ENCODE measurements at regions not wholly inside any gene's neighbourhood (a gene's known extent, or its start where the extent isn't known, plus 50 kb on each side); places are given as distances from the start of the nearest gene placed in this dataset.
"Not testable (repeated sequence)": the region's sequence is repeated elsewhere in the genome, so short reads cannot be mapped to it uniquely, and the experiment has no call there.

- no peak for DNase-seq
Measured at GRCh38 chr2:60230596-60230995, 322.9 kb downstream of the BCL11A start.

GRCh38 chr2:60230037-60230436, 323.4 kb downstream of the BCL11A start:
- no peak for DNase-seq

GRCh38 chr2:60226943-60227342, 326.5 kb downstream of the BCL11A start:
- DNase-seq, result no peak

GRCh38 chr2:60226191-60226590, 327.3 kb downstream of the BCL11A start:
- DNase-seq, result no peak

DNA sequence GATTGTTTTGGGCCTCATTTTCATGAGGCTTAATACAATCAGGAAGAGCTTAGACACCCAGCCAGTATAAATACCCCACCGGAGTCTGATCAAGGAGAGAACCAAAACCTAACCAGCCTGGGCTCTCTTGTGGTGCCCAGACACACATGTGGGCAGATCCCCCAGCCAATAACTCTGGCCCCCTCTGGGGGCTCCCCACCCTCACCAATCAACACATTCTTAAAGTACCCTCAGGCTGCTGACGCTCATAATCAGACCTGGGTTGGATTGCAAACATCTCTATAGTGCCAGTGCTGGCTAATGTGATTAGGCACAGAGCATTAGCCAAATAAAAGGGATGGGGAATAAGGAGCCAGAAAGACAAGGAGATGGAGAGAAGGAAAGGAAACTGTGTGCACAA, 329.6 kb downstream of the BCL11A start:
- no peak for DNase-seq

DNA sequence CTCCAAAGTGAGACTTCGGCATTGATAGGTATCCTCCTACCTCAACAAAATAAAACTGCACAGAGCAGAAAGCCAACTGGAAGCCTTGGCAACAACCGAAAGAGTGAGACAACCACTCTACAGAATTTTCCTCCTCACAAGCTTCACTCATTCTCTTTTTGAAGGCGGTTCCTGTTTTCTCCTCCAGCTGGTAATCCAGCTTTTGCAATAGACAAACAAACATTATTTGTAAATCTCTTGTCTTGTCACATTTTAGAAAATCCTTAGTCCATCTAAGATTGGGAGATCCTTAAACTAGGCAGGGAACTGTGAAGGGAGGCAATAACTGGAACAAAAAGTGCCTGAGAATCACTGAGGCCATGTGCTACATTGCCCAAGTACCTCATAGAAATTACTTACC, 332.4 kb downstream of the BCL11A start:
- DNase-seq, result no peak

- DNase-seq, result no peak
Measured at GRCh38 chr2:60219536-60219935, 333.9 kb downstream of the BCL11A start.

GRCh38 chr2:60216452-60216995, 336.9 kb downstream of the BCL11A start:
- DNase-seq, result no peak

DNA sequence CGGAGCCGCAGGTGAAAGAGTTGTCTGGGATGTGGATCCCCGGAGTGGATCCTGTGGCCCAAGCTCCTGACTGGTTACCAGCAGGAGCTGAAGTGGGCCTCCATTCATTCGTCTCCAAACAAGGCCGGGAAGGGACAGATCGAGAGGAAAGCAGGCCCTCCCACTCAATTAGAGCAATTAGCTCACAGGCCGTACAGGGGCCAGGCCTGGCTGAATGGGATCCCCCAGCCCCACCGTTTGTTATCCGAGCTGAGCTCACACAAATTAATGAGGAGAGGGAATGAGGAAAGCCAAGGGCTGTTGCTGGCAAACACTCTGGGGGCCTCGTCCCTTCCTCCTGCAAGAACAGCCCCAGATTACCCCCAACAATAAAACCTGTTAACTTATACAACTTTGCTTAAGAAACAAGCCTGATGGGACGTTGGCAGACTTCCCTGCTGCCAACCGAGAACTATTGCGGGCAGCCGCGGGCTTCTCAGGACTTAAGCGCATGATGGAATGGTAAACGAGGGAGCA, 338.0 kb downstream of the BCL11A start:
- DNase-seq, result no peak

DNA sequence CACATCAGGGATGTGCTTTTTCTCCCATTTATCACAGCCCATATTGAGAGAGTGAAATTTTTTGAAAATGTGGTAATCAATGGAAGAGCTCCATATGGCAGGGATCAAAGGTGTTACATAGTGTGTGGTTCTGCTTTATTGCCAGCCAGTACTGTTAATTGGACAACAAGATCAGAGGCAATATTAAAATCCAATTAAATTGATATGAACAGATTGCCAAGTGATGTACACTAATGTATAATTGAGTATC, 338.9 kb downstream of the BCL11A start:
- no peak for DNase-seq

- no peak for DNase-seq
Measured at GRCh38 chr2:60213865-60214625, 339.4 kb downstream of the BCL11A start.

GRCh38 chr2:60212181-60212945, 341.1 kb downstream of the BCL11A start:
- DNase-seq, result no peak

DNA sequence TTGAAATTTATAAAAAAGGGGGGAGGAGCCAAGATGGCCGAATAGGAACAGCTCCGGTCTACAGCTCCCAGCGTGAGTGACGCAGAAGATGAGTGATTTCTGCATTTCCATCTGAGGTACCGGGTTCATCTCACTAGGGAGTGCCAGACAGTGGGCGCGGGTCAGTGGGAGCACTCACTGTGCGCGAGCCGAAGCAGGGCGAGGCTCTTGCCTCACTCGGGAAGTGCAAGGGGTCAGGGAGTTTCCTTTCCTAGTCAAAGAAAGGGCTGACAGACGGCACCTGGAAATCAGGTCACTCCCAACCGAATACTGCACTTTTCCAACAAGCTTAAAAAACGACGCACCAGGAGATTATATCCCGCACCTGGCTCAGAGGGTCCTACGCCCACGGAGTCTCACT, 364.4 kb downstream of the BCL11A start:
- not testable (repeated sequence) for DNase-seq

- no peak for DNase-seq
Measured at GRCh38 chr2:60175290-60175689, 378.2 kb downstream of the BCL11A start.

DNA sequence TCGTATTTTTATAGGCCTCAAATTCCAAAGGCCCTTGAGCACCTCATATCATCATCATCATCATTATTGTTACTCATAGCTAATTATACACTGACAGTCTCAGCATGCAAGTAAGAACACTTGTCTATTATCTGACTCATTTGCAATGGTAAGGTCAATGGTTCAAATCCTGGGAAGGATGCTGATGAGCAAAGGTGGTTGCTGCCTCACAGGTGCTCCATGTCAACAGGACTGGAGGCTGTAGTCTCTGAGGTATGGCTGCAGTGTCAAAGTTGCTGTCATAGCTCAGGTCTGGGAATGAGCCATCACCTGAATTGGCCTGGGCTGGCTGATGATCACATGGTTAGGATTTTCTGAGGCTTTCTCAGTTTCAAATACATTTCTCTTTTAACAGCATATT, 379.3 kb downstream of the BCL11A start:
- no peak for DNase-seq

DNA sequence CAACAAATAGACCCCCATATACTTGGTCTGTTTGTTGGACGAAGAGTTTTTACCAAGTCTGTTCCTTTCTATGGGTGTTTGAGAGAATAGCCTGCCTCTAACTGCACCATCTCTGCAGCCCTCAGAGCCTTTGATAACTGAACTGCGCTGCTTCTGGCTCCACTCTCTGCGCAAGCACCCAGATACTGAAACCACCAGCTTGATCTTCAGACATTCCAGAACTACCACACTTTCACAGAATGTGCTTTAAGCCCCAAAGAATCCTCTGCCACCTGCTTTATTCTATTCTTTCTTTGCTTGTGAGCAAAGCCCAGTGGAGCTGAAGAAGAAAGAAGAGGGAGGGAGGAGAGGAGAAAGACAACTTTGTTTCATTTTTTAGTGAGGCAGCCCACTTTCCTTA, 380.7 kb downstream of the BCL11A start:
- no peak for DNase-seq

DNA sequence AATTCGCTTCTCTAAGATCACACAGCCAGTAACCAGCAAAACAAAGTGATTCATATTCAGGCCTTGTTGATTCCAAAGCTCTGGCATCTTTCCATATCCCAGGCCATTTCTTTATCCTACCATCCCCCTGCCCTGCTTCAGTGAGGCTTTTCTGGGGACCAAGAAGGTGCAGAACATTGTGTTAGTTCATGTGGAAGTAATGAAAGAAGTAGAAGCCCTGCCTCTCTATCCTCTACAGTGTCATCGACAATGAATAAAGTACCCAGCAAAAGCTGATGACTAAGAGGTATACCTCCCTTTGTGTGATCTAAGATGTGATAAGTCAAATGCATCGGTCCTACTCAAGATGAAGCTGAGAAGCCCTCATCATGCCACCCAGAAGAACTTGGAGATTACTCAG, 383.2 kb downstream of the BCL11A start:
- DNase-seq, result no peak

GRCh38 chr2:60168247-60168646, 385.2 kb downstream of the BCL11A start:
- DNase-seq, result no peak

DNA sequence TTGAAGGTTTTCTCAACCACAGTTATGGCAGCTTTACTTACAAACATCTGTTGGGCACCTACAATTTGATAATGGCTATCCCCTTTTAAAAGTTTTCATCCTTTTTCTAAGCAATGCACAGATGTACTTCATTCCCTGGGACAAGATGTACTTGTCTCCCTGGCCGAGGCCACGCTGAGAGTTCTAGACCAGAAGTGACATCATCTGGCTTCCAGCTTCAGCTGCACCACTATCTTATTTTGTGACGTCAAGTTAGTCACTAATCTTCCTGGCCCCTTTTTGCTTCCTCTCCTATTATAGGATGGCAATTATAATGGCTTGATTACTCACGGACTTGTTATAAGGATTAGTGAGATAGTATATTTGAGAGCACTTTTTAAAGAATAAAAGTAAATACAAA, 386.4 kb downstream of the BCL11A start:
- no peak for DNase-seq

GRCh38 chr2:60163691-60164090, 389.8 kb downstream of the BCL11A start:
- DNase-seq, result no peak

GRCh38 chr2:60159519-60159918, 393.9 kb downstream of the BCL11A start:
- DNase-seq, result no peak

DNA sequence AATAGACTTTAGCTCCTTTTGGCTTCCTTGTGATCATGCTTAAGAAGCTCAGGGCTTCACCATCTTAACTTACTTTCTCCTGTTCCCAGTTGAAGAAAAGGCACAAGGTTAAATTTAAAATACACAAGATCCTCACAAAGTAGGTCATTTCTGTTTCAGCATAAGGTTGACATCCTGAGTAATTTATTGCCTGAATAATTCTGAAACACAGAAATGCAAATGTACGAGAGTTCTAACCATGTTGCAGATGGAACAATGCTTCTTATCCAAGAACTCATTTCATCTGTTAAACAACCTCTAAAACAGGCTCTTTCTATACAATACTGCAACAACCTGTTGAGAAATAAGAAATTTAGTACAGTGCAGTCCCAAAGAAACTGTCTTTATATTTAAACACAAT, 395.2 kb downstream of the BCL11A start:
- no peak for DNase-seq

- no peak for DNase-seq
Measured at GRCh38 chr2:60157283-60157682, 396.2 kb downstream of the BCL11A start.

GRCh38 chr2:60154142-60154541, 399.3 kb downstream of the BCL11A start:
- no peak for DNase-seq

All from activated T-cell treated with anti-CD3 and anti-CD28 coated beads for 4 hours (primary cell).